HEK293 (cell line): ENCODE measurements at regions not wholly inside any gene's neighbourhood (a gene's known extent, or its start where the extent isn't known, plus 50 kb on each side); places are given as distances from the start of the nearest gene placed in this dataset.

ENCODE experiments used
- CTCF ChIA-PET: fragments of 350-600 bp; formaldehyde crosslinking; extraction: SDS; loops from one replicate; lab custom pipeline; 2021; ENCODE audit warnings: antibody characterized with exemption; lab: Yijun Ruan, JAX
- POLR2A ChIA-PET: fragments of 300-600 bp; formaldehyde crosslinking; extraction: SDS; loops from one replicate; lab custom pipeline; 2020; ENCODE audit warnings: antibody characterized with exemption, inconsistent platforms; lab: Yijun Ruan, JAX
- H3K27ac ChIP-seq: fragments of 200-500 bp; sonication (Bioruptor generic); 2 replicates; pipeline ENCODE4 v1.5.1; 2014; ENCODE audit warnings: low read depth, low read length, control low read depth, inconsistent platforms; ENCODE audit errors: extremely low read depth
- H3K36me3 ChIP-seq, 2 experiments: fragments of 200-500 bp in 1 of 2; sonication (Bioruptor generic) in 1 of 2; 1 replicate in 1 of 2; 2 replicates in 1 of 2; pipeline ENCODE4 v1.5.1; 2014 to 2017; ENCODE audit warnings: inconsistent platforms in 2 of 2, low read length in 2 of 2; ENCODE audit not compliant: control insufficient read depth in 2 of 2, insufficient read depth in 1 of 2
- H3K4me1 ChIP-seq: fragments of 200-500 bp; sonication (Bioruptor generic); 2 replicates; pipeline ENCODE4 v1.5.1; 2014; ENCODE audit warnings: mild to moderate bottlenecking, low read length, inconsistent platforms; ENCODE audit not compliant: control insufficient read depth, insufficient read depth
- H3K4me3 ChIP-seq: 2 replicates; pipeline ENCODE4 v1.5.1; 2011; ENCODE audit warnings: low read depth, mild to moderate bottlenecking, control low read depth, low read length, moderate library complexity
- H3K9me3 ChIP-seq: fragments of 200-500 bp; sonication (Bioruptor generic); 2 replicates; pipeline ENCODE4 v1.5.1; 2014; ENCODE audit warnings: low read depth, low read length, inconsistent platforms; ENCODE audit not compliant: control insufficient read depth, insufficient read depth
- GLIS1 ChIP-seq: fragments of 450-650 bp; formaldehyde crosslinking; IDR thresholded peaks from 2 replicates; pipeline ENCODE4 v1.5.1; 2016; ENCODE audit warnings: missing biosample characterization, missing genetic modification characterization
- KLF9 ChIP-seq: fragments of 450-650 bp; formaldehyde crosslinking; IDR thresholded peaks from 2 replicates; pipeline ENCODE4 v1.5.1; 2016; ENCODE audit warnings: missing biosample characterization, missing genetic modification characterization, low read depth
- MEIS1 ChIP-seq: sonication (generic); formaldehyde crosslinking; IDR thresholded peaks from 2 replicates; pipeline ENCODE4 v1.8.1; 2022; ENCODE audit warnings: missing genetic modification reagents, mild to moderate bottlenecking, borderline replicate concordance
- ZIC2 ChIP-seq: fragments of 450-650 bp; formaldehyde crosslinking; IDR thresholded peaks from 2 replicates; pipeline ENCODE4 v1.5.1; 2016; ENCODE audit warnings: missing biosample characterization, missing genetic modification characterization
- ZNF223 ChIP-seq: fragments of 450-650 bp; formaldehyde crosslinking; IDR thresholded peaks from 2 replicates; pipeline ENCODE4 v1.5.1; 2016; ENCODE audit warnings: missing biosample characterization, missing genetic modification characterization
- ZNF274 ChIP-seq, 2 experiments: fragments of 200-500 bp in 1 of 2; fragments of 450-650 bp in 1 of 2; sonication (Bioruptor generic) in 1 of 2; formaldehyde crosslinking in 1 of 2; IDR thresholded peaks; 2 replicates each; pipeline versions ENCODE4 v1.5.1 to v1.6.1; 2014 to 2016; ENCODE audit warnings: borderline replicate concordance in 1 of 2, inconsistent platforms in 1 of 2, low read length in 1 of 2, missing biosample characterization in 1 of 2, missing genetic modification characterization in 1 of 2
- ZNF354C ChIP-seq: fragments of 450-650 bp; formaldehyde crosslinking; IDR thresholded peaks from 2 replicates; pipeline ENCODE4 v1.5.1; 2016; ENCODE audit warnings: missing biosample characterization, missing genetic modification characterization, low read depth, borderline replicate concordance
- ZNF518A ChIP-seq: fragments of 450-650 bp; formaldehyde crosslinking; conservative IDR thresholded peaks from 2 replicates; pipeline ENCODE4 v1.5.1; 2016; ENCODE audit warnings: low read depth, missing biosample characterization, missing genetic modification characterization
- ZNF529 ChIP-seq: fragments of 450-650 bp; formaldehyde crosslinking; IDR thresholded peaks from 2 replicates; pipeline ENCODE4 v1.5.1; 2017; ENCODE audit warnings: missing genetic modification characterization, missing biosample characterization; ENCODE audit not compliant: insufficient replicate concordance
- ZNF560 ChIP-seq: fragments of 450-650 bp; formaldehyde crosslinking; IDR thresholded peaks from 2 replicates; pipeline ENCODE4 v1.5.1; 2017; ENCODE audit warnings: missing biosample characterization, missing genetic modification characterization, borderline replicate concordance
- ZNF571 ChIP-seq: fragments of 450-650 bp; formaldehyde crosslinking; IDR thresholded peaks from 2 replicates; pipeline ENCODE4 v1.5.0; 2017; ENCODE audit warnings: missing biosample characterization, missing genetic modification characterization
- ZNF639 ChIP-seq: fragments of 450-650 bp; formaldehyde crosslinking; IDR thresholded peaks from 2 replicates; pipeline ENCODE4 v1.5.1; 2016; ENCODE audit warnings: missing biosample characterization, missing genetic modification characterization
- ZNF704 ChIP-seq: fragments of 450-650 bp; formaldehyde crosslinking; IDR thresholded peaks from 2 replicates; pipeline ENCODE4 v1.5.1; 2016; ENCODE audit warnings: missing biosample characterization, missing genetic modification characterization
- TF ChIP-seq, protein P1 (sequence below): fragments of 450-650 bp; formaldehyde crosslinking; conservative IDR thresholded peaks from 2 replicates; pipeline ENCODE4 v1.5.1; 2016; ENCODE audit warnings: low read depth, missing biosample characterization, missing genetic modification characterization

GRCh38 chr10:132994185-132994796, 51.9 kb upstream of the CFAP46 start:
- no peak overlapping the region for H3K27ac ChIP-seq
- peak; percentile 32; the same call in 1 of the 2 replicates for TF ChIP-seq GLIS1 (tag by site-specific recombination)
- peak; percentile 56 for TF ChIP-seq ZIC2 (tag by site-specific recombination)
- TF ChIP-seq ZNF560 (tag by site-specific recombination) = no peak
- TF ChIP-seq, all 188 proteins: peak for 2
- Histone ChIP-seq H3K36me3 (no peaks in the 10 kb centered on the region), H3K4me1 (no peaks in the 10 kb centered on the region), H3K4me3 (no peak overlapping the region), H3K9me3 (no peaks in the 10 kb centered on the region)
- POLR2A ChIA-PET = no interaction called here
- CTCF ChIA-PET = no interaction called here

DNA sequence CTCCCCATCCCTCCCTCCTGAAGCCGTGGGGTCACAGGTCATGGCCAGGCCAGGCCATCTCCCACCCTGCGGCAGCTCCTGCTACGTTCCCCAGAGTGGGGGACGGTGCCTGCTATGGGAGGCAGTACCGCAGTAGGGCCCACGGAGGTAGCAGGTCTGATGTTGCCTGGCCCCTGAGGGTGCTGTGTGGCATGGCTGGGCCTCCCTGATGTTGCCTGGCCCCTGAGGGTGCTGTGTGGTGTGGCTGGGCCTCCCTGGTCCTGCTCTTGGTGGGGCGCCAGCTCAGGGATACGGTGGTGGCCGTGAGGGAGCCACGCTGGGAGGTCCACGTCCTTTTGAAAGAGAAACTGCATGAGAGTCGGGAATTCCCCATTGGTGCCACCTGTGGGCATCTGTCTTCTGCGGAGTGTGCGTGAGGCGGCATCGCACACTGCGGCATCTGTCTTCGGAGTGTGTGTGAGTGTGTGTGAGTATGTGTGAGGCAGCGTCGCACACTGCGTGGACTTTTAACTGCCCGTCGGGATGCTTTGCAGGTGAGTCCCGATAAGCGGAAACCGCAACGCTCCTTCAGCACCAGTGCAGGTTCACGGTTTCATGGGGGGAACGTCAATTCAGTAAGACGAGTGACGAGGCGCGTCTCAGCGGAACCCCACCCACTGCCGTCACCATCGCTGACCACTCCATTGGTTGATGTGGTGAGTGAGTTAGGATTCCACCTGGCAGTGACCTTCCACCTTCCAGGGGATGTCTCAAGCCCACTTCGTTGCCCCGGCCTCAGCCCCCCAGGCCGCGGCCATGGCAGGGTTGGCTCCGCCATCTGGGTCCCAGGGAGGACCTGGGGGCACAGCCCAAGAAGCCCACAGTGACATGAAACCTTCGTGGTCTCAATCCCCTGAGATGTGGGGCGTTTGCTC, 51.2 kb upstream of the CFAP46 start:
- ChIA-PET POLR2A (interaction anchor here (0.6 kb wide), 1 partner anchor 19 kb away, joined by 3 read pairs; no protein-coding TSS in a partner anchor), CTCF (no interaction called here)
- Histone ChIP-seq H3K4me3 (no peak overlapping the region), H3K9me3 (no peaks in the 10 kb centered on the region), H3K27ac (no peak overlapping the region), H3K4me1 (no peaks in the 10 kb centered on the region), H3K36me3 (no peaks in the 10 kb centered on the region)
- TF ChIP-seq ZNF518A (tag by site-specific recombination) = no peak
- peak; percentile 54 for TF ChIP-seq GLIS1 (tag by site-specific recombination)

DNA sequence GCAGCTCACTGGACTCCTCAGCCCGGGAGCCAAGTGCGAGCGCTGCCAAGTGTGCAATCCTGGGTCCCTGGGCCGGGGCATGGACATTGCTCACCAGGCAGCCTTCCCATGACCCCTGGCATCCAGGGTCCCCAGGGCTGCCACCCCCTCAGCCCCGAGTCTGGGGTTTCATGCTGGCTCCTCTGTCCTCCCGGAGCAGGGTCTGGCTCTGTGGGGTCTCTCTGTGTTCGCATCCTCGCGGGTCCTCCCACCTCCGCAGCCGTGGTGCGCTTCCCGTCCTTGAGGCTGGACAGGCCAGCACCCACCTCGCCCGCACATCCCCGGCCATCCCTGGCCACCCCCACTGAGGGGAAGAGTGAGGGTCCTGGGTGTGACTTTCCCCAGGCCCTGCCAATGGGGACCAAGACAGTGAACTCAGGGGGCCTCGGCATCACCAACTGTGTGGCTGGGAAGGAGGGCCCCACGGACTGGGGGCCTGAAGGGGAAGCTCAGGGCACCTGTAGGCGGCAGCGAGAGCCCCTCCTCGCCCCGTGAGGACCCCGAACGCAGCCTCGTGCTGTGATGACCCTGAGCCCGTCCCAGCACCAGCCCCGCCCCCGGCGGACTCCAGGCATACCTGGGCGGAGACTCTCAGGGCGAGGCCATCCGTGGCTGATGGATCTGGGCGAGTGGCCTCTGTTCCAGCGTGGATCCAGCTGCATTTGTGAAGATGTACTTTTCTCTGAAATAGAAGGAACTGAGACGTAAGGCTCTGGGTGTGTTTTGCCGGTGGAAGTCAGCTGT, 50.3 kb upstream of the CFAP46 start:
- TF ChIP-seq ZNF529 (no peak), ZNF704 (tag by site-specific recombination) (no peak), ZNF274 (IDR thresholded peaks at IDR 0.05; ENCODE audit: low read length) (no peak), ZNF274 (tag by site-specific recombination; IDR thresholded peaks at IDR 0.05; ENCODE audit: borderline replicate concordance) (no peak), ZNF223 (tag by site-specific recombination) (no peak), KLF9 (tag by site-specific recombination) (no peak), ZNF571 (no peak), ZNF354C (tag by site-specific recombination) (no peak), ZNF639 (tag by site-specific recombination) (no peak), MEIS1 (CRISPR knock-in tag) (no peak)
- TF ChIP-seq, protein P1, sequence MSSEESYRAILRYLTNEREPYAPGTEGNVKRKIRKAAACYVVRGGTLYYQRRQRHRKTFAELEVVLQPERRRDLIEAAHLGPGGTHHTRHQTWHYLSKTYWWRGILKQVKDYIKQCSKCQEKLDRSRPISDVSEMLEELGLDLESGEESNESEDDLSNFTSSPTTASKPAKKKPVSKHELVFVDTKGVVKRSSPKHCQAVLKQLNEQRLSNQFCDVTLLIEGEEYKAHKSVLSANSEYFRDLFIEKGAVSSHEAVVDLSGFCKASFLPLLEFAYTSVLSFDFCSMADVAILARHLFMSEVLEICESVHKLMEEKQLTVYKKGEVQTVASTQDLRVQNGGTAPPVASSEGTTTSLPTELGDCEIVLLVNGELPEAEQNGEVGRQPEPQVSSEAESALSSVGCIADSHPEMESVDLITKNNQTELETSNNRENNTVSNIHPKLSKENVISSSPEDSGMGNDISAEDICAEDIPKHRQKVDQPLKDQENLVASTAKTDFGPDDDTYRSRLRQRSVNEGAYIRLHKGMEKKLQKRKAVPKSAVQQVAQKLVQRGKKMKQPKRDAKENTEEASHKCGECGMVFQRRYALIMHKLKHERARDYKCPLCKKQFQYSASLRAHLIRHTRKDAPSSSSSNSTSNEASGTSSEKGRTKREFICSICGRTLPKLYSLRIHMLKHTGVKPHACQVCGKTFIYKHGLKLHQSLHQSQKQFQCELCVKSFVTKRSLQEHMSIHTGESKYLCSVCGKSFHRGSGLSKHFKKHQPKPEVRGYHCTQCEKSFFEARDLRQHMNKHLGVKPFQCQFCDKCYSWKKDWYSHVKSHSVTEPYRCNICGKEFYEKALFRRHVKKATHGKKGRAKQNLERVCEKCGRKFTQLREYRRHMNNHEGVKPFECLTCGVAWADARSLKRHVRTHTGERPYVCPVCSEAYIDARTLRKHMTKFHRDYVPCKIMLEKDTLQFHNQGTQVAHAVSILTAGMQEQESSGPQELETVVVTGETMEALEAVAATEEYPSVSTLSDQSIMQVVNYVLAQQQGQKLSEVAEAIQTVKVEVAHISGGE (tag by site-specific recombination) = no peak
- Histone ChIP-seq H3K27ac (no peak overlapping the region), H3K4me3 (no peak overlapping the region), H3K36me3 (no peaks in the 10 kb centered on the region), H3K9me3 (no peaks in the 10 kb centered on the region), H3K4me1 (no peaks in the 10 kb centered on the region)
- ChIA-PET POLR2A (interaction anchor here (0.6 kb wide), 1 partner anchor 20 kb away, joined by 3 read pairs; no protein-coding TSS in a partner anchor), CTCF (no interaction called here)
